Gastrocnemius medialis (tissue), 4 donors: ENCODE measurements at regions not wholly inside any gene's neighbourhood (a gene's known extent, or its start where the extent isn't known, plus 50 kb on each side); places are given as distances from the start of the nearest gene placed in this dataset.
"Not testable (repeated sequence)": the region's sequence is repeated elsewhere in the genome, so short reads cannot be mapped to it uniquely, and the experiment has no call there.

Source experiments
- ATAC-seq, 2 donors: fragments of 150-250 bp; one replicate each; pipeline ENCODE4 v1.9.1; 2016
- DNase-seq, 2 donors: peaks; one replicate each; pipeline ENCODE4 v3.0.0-alpha.2; 2019
- H3K27ac ChIP-seq, 4 donors: fragments of 200-600 bp; sonication (generic); 1 replicate in 1 of 4; 2 replicates in 3 of 4; pipeline ENCODE4 v1.5.1; 2016 to 2018; ENCODE audit warnings: mild to moderate bottlenecking in 2 of 4, moderate library complexity in 1 of 4
- H3K27me3 ChIP-seq, 3 donors: fragments of 200-600 bp; sonication (generic) in 2 of 3; 1 replicate in 1 of 3; 2 replicates in 2 of 3; pipeline versions ENCODE4 v1.5.1 to v1.6.0; 2016 to 2019; ENCODE audit warnings: mild to moderate bottlenecking in 1 of 3, moderate library complexity in 1 of 3
- H3K36me3 ChIP-seq, 2 donors: fragments of 200-600 bp; sonication (generic) in 1 of 2; one replicate each; pipeline ENCODE4 v1.5.1; 2017 to 2018
- H3K4me1 ChIP-seq, 2 donors: fragments of 200-600 bp; sonication (generic) in 1 of 2; one replicate each; pipeline ENCODE4 v1.5.1; 2016 to 2017; ENCODE audit warnings: mild to moderate bottlenecking in 2 of 2
- H3K4me3 ChIP-seq, 4 donors: fragments of 200-600 bp; sonication (generic) in 3 of 4; 1 replicate in 1 of 4; 2 replicates in 3 of 4; pipeline ENCODE4 v1.5.1; 2016 to 2019; ENCODE audit warnings: mild to moderate bottlenecking in 2 of 4
- H3K9me3 ChIP-seq, 3 donors: fragments of 200-600 bp; sonication (generic) in 2 of 3; 1 replicate in 1 of 3; 2 replicates in 2 of 3; pipeline ENCODE4 v1.5.1; 2016 to 2019
- POLR2A ChIP-seq, 2 donors: fragments of 450-650 bp; IDR thresholded peaks; one replicate each; pipeline ENCODE4 v1.6.1; 2017; ENCODE audit warnings: antibody characterized with exemption in 2 of 2, mild to moderate bottlenecking in 2 of 2, moderate library complexity in 2 of 2
- in situ Hi-C, 4 donors: fragments of 200-750 bp; cut with MboI; loops; one replicate each; pipeline versions ENCODE4 v1.15.0 to v1.8.0; 2017; ENCODE audit warnings: low sequenced_read_pairs in 4 of 4
- intact Hi-C: fragments of 100-400 bp; cut with DNase I; formaldehyde crosslinking; loops from one replicate; pipeline ENCODE4 v1.15.1; 2023; ENCODE audit warnings: low total_unique reads
- TF ChIP-seq, protein P1 (sequence below), 5 experiments: fragments of 450-650 bp in 3 of 5; fragments of 200-600 bp in 2 of 5; sonication (generic) in 2 of 5; IDR thresholded peaks in 4 of 5; conservative IDR thresholded peaks in 1 of 5; 1 replicate in 4 of 5; 2 replicates in 1 of 5; pipeline ENCODE4 v1.5.1; 2016 to 2019; ENCODE audit warnings: antibody characterized with exemption in 5 of 5, mild to moderate bottlenecking in 3 of 5, moderate library complexity in 3 of 5

DNA sequence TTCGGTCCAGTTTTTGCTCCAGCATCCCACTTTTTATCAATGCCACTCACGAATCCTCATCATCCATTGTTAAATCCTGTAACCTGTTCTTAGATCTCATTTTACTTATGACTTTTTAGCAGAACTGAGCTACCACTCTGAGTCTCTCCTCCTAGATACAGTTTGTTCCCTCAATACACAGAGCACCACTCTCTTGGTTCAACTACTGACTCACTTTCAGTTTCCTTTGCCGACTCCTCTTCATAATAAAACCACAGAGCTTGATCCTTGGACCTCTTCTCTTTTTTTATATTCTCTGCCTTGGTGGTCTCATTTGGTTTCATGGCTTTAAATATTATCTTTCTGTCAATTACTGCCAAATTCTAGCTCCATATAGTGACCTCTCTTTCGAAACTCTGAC is 150.3 kb downstream of the SLITRK5 start:
- intact Hi-C loops = no loop called here
- H3K4me3 ChIP-seq = no peak overlapping the region
- DNase-seq = no peak
- ATAC-seq = no peak
- no peak overlapping the region for H3K27ac ChIP-seq
- H3K9me3 ChIP-seq = no peaks in the 10 kb centered on the region
- H3K4me1 ChIP-seq = no peaks in the 10 kb centered on the region
- TF ChIP-seq POLR2A (IDR thresholded peaks at IDR 0.05) = no peak
- H3K27me3 ChIP-seq = no peaks in the 10 kb centered on the region
- in situ Hi-C loops = loop anchor here in 1 of 4 donors (25.0 kb wide), 1 partner anchor 91 kb away; no protein-coding TSS in a partner anchor
- no peaks in the 10 kb centered on the region for H3K36me3 ChIP-seq

DNA sequence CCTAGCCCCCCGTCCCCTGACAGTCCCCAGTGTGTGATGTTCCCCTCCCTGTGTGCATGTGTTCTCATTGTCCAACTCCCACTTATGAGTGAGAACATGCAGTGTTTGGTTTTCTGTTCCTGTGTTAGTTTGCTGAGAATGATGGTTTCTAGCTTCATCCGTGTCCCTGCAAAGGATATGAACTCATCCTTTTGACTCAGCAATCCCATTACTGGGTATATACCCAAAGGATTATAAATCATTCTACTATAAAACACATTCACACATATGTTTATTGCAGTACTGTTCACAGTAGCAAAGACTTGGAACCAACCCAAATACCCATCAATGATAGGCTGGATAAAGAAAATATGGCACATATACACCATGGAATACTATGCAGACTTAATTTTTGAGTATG is 155.1 kb downstream of the SLITRK5 start:
- intact Hi-C loops, ATAC-seq, H3K9me3 ChIP-seq, H3K27me3 ChIP-seq, H3K4me3 ChIP-seq, in situ Hi-C loops, DNase-seq, H3K36me3 ChIP-seq, H3K27ac ChIP-seq, H3K4me1 ChIP-seq: not testable (repeated sequence)

DNA sequence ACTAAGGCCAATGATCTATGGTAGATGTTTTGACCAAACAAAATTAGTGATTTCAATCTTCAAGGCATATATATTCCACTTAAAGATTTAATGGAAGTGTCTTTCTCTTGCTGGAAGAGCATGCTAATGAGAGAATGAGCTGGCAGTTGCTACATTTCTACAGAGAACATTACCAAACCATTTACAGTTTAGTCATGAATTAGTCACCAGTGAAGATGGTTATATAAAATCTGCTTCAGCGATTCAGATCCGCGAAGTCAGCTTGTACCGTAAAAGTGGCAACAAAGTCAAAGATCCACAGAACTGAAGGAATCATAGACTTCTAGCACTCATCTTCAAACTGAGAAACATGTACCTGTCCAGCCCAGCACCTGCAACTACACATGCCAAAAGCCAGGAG is 156.3 kb downstream of the SLITRK5 start:
- Histone ChIP-seq H3K27ac (no peak overlapping the region), H3K4me1 (no peaks in the 10 kb centered on the region), H3K9me3 (peaks cover 0 to 3% (median 0%) of the 10 kb centered on the region in 3 donors), H3K4me3 (no peak overlapping the region), H3K36me3 (no peaks in the 10 kb centered on the region), H3K27me3 (no peaks in the 10 kb centered on the region)
- DNase-seq = no peak
- intact Hi-C loops (no loop called here), in situ Hi-C loops (no loop called here)
- no peak for TF ChIP-seq POLR2A (IDR thresholded peaks at IDR 0.05)
- TF ChIP-seq, protein P1, sequence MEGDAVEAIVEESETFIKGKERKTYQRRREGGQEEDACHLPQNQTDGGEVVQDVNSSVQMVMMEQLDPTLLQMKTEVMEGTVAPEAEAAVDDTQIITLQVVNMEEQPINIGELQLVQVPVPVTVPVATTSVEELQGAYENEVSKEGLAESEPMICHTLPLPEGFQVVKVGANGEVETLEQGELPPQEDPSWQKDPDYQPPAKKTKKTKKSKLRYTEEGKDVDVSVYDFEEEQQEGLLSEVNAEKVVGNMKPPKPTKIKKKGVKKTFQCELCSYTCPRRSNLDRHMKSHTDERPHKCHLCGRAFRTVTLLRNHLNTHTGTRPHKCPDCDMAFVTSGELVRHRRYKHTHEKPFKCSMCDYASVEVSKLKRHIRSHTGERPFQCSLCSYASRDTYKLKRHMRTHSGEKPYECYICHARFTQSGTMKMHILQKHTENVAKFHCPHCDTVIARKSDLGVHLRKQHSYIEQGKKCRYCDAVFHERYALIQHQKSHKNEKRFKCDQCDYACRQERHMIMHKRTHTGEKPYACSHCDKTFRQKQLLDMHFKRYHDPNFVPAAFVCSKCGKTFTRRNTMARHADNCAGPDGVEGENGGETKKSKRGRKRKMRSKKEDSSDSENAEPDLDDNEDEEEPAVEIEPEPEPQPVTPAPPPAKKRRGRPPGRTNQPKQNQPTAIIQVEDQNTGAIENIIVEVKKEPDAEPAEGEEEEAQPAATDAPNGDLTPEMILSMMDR (IDR thresholded peaks at IDR 0.05 in 4 of 5, conservative IDR thresholded peaks at IDR 0.05 in 1 of 5) = no peak
- ATAC-seq = no peak

DNA sequence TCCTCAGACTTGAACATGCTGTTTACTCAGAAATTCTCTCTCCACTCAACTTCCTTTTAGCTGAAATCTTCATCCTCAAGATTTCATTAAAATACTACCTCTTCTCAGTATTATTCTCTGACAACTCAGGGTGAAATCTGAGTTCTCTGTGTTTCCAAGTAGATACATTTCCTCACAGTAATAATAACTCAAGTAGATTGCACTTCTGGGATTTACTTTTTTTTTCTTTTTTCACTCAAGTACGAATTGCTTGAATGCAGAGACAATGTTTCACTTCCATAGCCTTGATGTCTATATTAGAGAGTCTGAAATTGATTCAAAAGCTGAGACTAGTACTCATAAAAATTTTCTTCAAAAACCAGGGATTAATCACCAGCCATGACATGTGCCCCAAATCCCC is 166.4 kb downstream of the SLITRK5 start:
- intact Hi-C loops = no loop called here
- Histone ChIP-seq H3K27ac (no peak overlapping the region), H3K27me3 (no peaks in the 10 kb centered on the region), H3K36me3 (no peaks in the 10 kb centered on the region), H3K4me1 (no peaks in the 10 kb centered on the region), H3K9me3 (no peaks in the 10 kb centered on the region), H3K4me3 (no peak overlapping the region)
- DNase-seq (no peak), ATAC-seq (no peak)
- in situ Hi-C loops = no loop called here
- TF ChIP-seq, protein P1 (IDR thresholded peaks at IDR 0.05 in 4 of 5, conservative IDR thresholded peaks at IDR 0.05 in 1 of 5) = no peak
- TF ChIP-seq POLR2A (IDR thresholded peaks at IDR 0.05) = no peak

DNA sequence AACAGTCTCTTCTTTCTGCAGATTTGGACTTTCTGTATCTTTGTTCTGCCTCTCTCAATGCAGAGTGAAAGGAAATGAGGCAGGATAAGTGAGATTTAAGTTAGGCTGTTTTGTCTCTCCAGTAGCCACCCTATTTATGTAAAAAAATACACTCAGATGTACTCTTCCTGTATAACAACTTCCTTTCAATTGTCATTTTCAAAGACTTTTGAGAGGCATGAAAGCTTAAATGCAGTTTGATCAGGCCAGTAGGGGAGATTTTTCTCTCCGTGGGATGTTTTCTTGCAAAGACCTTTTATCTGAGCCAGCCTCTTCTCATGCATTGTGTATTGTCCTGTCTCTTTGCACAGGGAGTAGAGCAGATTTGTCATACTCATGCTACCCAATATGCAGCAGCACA is 166.8 kb downstream of the SLITRK5 start:
- TF ChIP-seq POLR2A (IDR thresholded peaks at IDR 0.05) = no peak
- TF ChIP-seq, protein P1 (IDR thresholded peaks at IDR 0.05 in 4 of 5, conservative IDR thresholded peaks at IDR 0.05 in 1 of 5) = no peak
- in situ Hi-C loops = no loop called here
- DNase-seq (no peak), ATAC-seq (no peak)
- no peaks in the 10 kb centered on the region for H3K9me3 ChIP-seq
- no peaks in the 10 kb centered on the region for H3K4me1 ChIP-seq
- intact Hi-C loops = no loop called here
- no peak overlapping the region for H3K4me3 ChIP-seq
- H3K27me3 ChIP-seq = no peaks in the 10 kb centered on the region
- no peak overlapping the region for H3K27ac ChIP-seq
- H3K36me3 ChIP-seq = no peaks in the 10 kb centered on the region

- Histone ChIP-seq H3K36me3 (no peaks in the 10 kb centered on the region), H3K4me1 (no peaks in the 10 kb centered on the region), H3K4me3 (no peak overlapping the region), H3K27me3 (no peaks in the 10 kb centered on the region), H3K9me3 (no peaks in the 10 kb centered on the region), H3K27ac (no peak overlapping the region)
- no peak for TF ChIP-seq POLR2A (IDR thresholded peaks at IDR 0.05)
- TF ChIP-seq, protein P1 (IDR thresholded peaks at IDR 0.05 in 4 of 5, conservative IDR thresholded peaks at IDR 0.05 in 1 of 5) = no peak
- in situ Hi-C loops = no loop called here
- ATAC-seq = no peak
- DNase-seq = no peak
- intact Hi-C loops = no loop called here
These were observed 180.2 kb downstream of the SLITRK5 start for GRCh38 chr13:87851410-87851809.
